HG03280 (cell line): ENCODE measurements at regions not wholly inside any gene's neighbourhood (a gene's known extent, or its start where the extent isn't known, plus 50 kb on each side); places are given as distances from the start of the nearest gene placed in this dataset.

ENCODE experiments used
- ATAC-seq: cut with Tn5 transposase; IDR thresholded peaks from one replicate; pipeline ENCODE4 v1.9.1; 2021; ENCODE audit warnings: mild to moderate bottlenecking, moderate library complexity; ENCODE audit not compliant: unreplicated experiment

- ATAC-seq = no peak
These were observed 521.7 kb upstream of the CLINT1 start for GRCh38 chr5:158380661-158381060.

GRCh38 chr5:158378931-158379330, 520.0 kb upstream of the CLINT1 start:
- no peak for ATAC-seq

- ATAC-seq = no peak
These were observed 517.7 kb upstream of the CLINT1 start for GRCh38 chr5:158376679-158377078.

- ATAC-seq = no peak
These were observed 516.6 kb upstream of the CLINT1 start for GRCh38 chr5:158375531-158375930.

GRCh38 chr5:158373608-158374395, 514.9 kb upstream of the CLINT1 start:
- ATAC-seq = no peak

GRCh38 chr5:158369241-158369640, 510.3 kb upstream of the CLINT1 start:
- ATAC-seq = no peak

- no peak for ATAC-seq
These were observed 509.7 kb upstream of the CLINT1 start for GRCh38 chr5:158368686-158369085.

GRCh38 chr5:158364367-158364766, 505.4 kb upstream of the CLINT1 start:
- no peak for ATAC-seq

- ATAC-seq = no peak
These were observed 496.0 kb upstream of the CLINT1 start for GRCh38 chr5:158354958-158355357.

GRCh38 chr5:158351485-158352125, 492.7 kb upstream of the CLINT1 start:
- no peak for ATAC-seq

GRCh38 chr5:158349987-158350386, 491.0 kb upstream of the CLINT1 start:
- no peak for ATAC-seq

GRCh38 chr5:158344376-158344775, 485.4 kb upstream of the CLINT1 start:
- ATAC-seq = no peak

- no peak for ATAC-seq
These were observed 481.7 kb upstream of the CLINT1 start for GRCh38 chr5:158340608-158341007.

GRCh38 chr5:158326256-158326655, 467.3 kb upstream of the CLINT1 start:
- ATAC-seq = no peak

- ATAC-seq = no peak
These were observed 465.3 kb upstream of the CLINT1 start for GRCh38 chr5:158324236-158324635.

GRCh38 chr5:158322620-158323019, 463.7 kb upstream of the CLINT1 start:
- no peak for ATAC-seq

GRCh38 chr5:158320934-158321333, 462.0 kb upstream of the CLINT1 start:
- no peak for ATAC-seq

GRCh38 chr5:158320178-158320674, 461.3 kb upstream of the CLINT1 start:
- no peak for ATAC-seq

- ATAC-seq = no peak
These were observed 458.6 kb upstream of the CLINT1 start for GRCh38 chr5:158317507-158317906.

GRCh38 chr5:158313733-158314464, 455.0 kb upstream of the CLINT1 start:
- ATAC-seq = no peak

- ATAC-seq = no peak
These were observed 454.2 kb upstream of the CLINT1 start for GRCh38 chr5:158313027-158313732.
